ENCODE measurements at regions not wholly inside any gene's neighbourhood (a gene's known extent, or its start where the extent isn't known, plus 50 kb on each side); places are given as distances from the start of the nearest gene placed in this dataset.

GRCh38 chr3:148162132-148162531 is 535.6 kb upstream of the AGTR1 start:
- no peaks in the 10 kb centered on the region for H3K36me3 ChIP-seq (ENCODE audit: control insufficient read depth in 2 of 2, extremely low read depth in 1 of 2, insufficient read depth in 2 of 2, low read length in 2 of 2)
- no peak overlapping the region for H3K4me2 ChIP-seq (ENCODE audit: control insufficient read depth, extremely low read depth, insufficient read depth, low read depth, low read length)
- H3K27me3 ChIP-seq (ENCODE audit: control insufficient read depth, extremely low read depth, insufficient read depth, low read length) = no peaks in the 10 kb centered on the region
- no peak overlapping the region for H3K9ac ChIP-seq (ENCODE audit: control insufficient read depth, extremely low read depth, insufficient read depth, low read length)
- TF ChIP-seq CTCF (optimal IDR thresholded peaks at IDR 0.05 in 1 of 3, IDR thresholded peaks at IDR 0.05 in 1 of 3, conservative IDR thresholded peaks at IDR 0.05 in 1 of 3; ENCODE audit: extremely low read depth in 1 of 3, insufficient read depth in 2 of 3, low read length in 3 of 3) = no peak
- TF ChIP-seq EZH2 (IDR thresholded peaks at IDR 0.05; ENCODE audit: low read length) = no peak
- no peaks in the 10 kb centered on the region for H3K9me1 ChIP-seq (ENCODE audit: control insufficient read depth, extremely low read depth, insufficient read depth, low read length)
- DNase-seq (ENCODE audit: low read depth, low spot score) (no peak), FAIRE-seq (no peak)
- no peaks in the 10 kb centered on the region for H4K20me1 ChIP-seq (ENCODE audit: control insufficient read depth, extremely low read depth, insufficient read depth, low read length)
- H3K27ac ChIP-seq (ENCODE audit: control insufficient read depth, insufficient read depth, low read length) = no peak overlapping the region
- H3K4me1 ChIP-seq (ENCODE audit: control insufficient read depth, extremely low read depth, insufficient read depth, low read length) = no peaks in the 10 kb centered on the region
- H3K4me3 ChIP-seq (ENCODE audit: control insufficient read depth in 2 of 3, extremely low read depth in 1 of 3, insufficient read depth in 2 of 3, low read depth in 1 of 3, low read length in 3 of 3) = no peak overlapping the region
- H3K9me3 ChIP-seq (ENCODE audit: control insufficient read depth, low read depth, low read length) = no peaks in the 10 kb centered on the region
- dilution Hi-C loops (cut with MboI; ENCODE audit: extremely low pct_ligation_motif_present, low sequenced_read_pairs) = no loop called here
- no peak overlapping the region for H2AFZ ChIP-seq (ENCODE audit: control insufficient read depth, low read length)
- H3K79me2 ChIP-seq (ENCODE audit: control insufficient read depth, insufficient read depth, low read length) = no peaks in the 10 kb centered on the region

GRCh38 chr3:148168347-148168746 is 529.4 kb upstream of the AGTR1 start:
- Histone ChIP-seq H4K20me1 (ENCODE audit: control insufficient read depth, extremely low read depth, insufficient read depth, low read length) (no peaks in the 10 kb centered on the region), H3K79me2 (ENCODE audit: control insufficient read depth, insufficient read depth, low read length) (no peaks in the 10 kb centered on the region), H3K9me3 (ENCODE audit: control insufficient read depth, low read depth, low read length) (no peaks in the 10 kb centered on the region), H3K27me3 (ENCODE audit: control insufficient read depth, extremely low read depth, insufficient read depth, low read length) (no peaks in the 10 kb centered on the region), H3K27ac (ENCODE audit: control insufficient read depth, insufficient read depth, low read length) (no peak overlapping the region), H3K4me3 (ENCODE audit: control insufficient read depth in 2 of 3, extremely low read depth in 1 of 3, insufficient read depth in 2 of 3, low read depth in 1 of 3, low read length in 3 of 3) (no peak overlapping the region), H3K9ac (ENCODE audit: control insufficient read depth, extremely low read depth, insufficient read depth, low read length) (no peak overlapping the region), H3K4me2 (ENCODE audit: control insufficient read depth, extremely low read depth, insufficient read depth, low read depth, low read length) (no peak overlapping the region), H2AFZ (ENCODE audit: control insufficient read depth, low read length) (no peak overlapping the region), H3K4me1 (ENCODE audit: control insufficient read depth, extremely low read depth, insufficient read depth, low read length) (no peaks in the 10 kb centered on the region), H3K9me1 (ENCODE audit: control insufficient read depth, extremely low read depth, insufficient read depth, low read length) (no peaks in the 10 kb centered on the region), H3K36me3 (ENCODE audit: control insufficient read depth in 2 of 2, extremely low read depth in 1 of 2, insufficient read depth in 2 of 2, low read length in 2 of 2) (no peaks in the 10 kb centered on the region)
- no peak for FAIRE-seq
- no peak for TF ChIP-seq EZH2 (IDR thresholded peaks at IDR 0.05; ENCODE audit: low read length)
- dilution Hi-C loops (cut with MboI; ENCODE audit: extremely low pct_ligation_motif_present, low sequenced_read_pairs) = no loop called here
- DNase-seq (ENCODE audit: low read depth, low spot score) = no peak

- no peaks in the 10 kb centered on the region for H3K27me3 ChIP-seq (ENCODE audit: control insufficient read depth, extremely low read depth, insufficient read depth, low read length)
- H3K4me3 ChIP-seq (ENCODE audit: control insufficient read depth in 2 of 3, extremely low read depth in 1 of 3, insufficient read depth in 2 of 3, low read depth in 1 of 3, low read length in 3 of 3) = no peak overlapping the region
- no peaks in the 10 kb centered on the region for H4K20me1 ChIP-seq (ENCODE audit: control insufficient read depth, extremely low read depth, insufficient read depth, low read length)
- no peak overlapping the region for H3K9ac ChIP-seq (ENCODE audit: control insufficient read depth, extremely low read depth, insufficient read depth, low read length)
- DNase-seq (ENCODE audit: low read depth, low spot score) (no peak), FAIRE-seq (no peak)
- no peak overlapping the region for H2AFZ ChIP-seq (ENCODE audit: control insufficient read depth, low read length)
- no peaks in the 10 kb centered on the region for H3K36me3 ChIP-seq (ENCODE audit: control insufficient read depth in 2 of 2, extremely low read depth in 1 of 2, insufficient read depth in 2 of 2, low read length in 2 of 2)
- H3K9me3 ChIP-seq (ENCODE audit: control insufficient read depth, low read depth, low read length) = no peaks in the 10 kb centered on the region
- TF ChIP-seq EZH2 (IDR thresholded peaks at IDR 0.05; ENCODE audit: low read length) = no peak
- TF ChIP-seq CTCF (optimal IDR thresholded peaks at IDR 0.05 in 1 of 3, IDR thresholded peaks at IDR 0.05 in 1 of 3, conservative IDR thresholded peaks at IDR 0.05 in 1 of 3; ENCODE audit: extremely low read depth in 1 of 3, insufficient read depth in 2 of 3, low read length in 3 of 3) = no peak
- H3K4me2 ChIP-seq (ENCODE audit: control insufficient read depth, extremely low read depth, insufficient read depth, low read depth, low read length) = no peak overlapping the region
- H3K79me2 ChIP-seq (ENCODE audit: control insufficient read depth, insufficient read depth, low read length) = no peaks in the 10 kb centered on the region
- H3K9me1 ChIP-seq (ENCODE audit: control insufficient read depth, extremely low read depth, insufficient read depth, low read length) = no peaks in the 10 kb centered on the region
- H3K27ac ChIP-seq (ENCODE audit: control insufficient read depth, insufficient read depth, low read length) = no peak overlapping the region
- dilution Hi-C loops (cut with MboI; ENCODE audit: extremely low pct_ligation_motif_present, low sequenced_read_pairs) = no loop called here
- H3K4me1 ChIP-seq (ENCODE audit: control insufficient read depth, extremely low read depth, insufficient read depth, low read length) = no peaks in the 10 kb centered on the region
Observed at GRCh38 chr3:148173851-148174250, 523.9 kb upstream of the AGTR1 start.

All from keratinocyte (primary cell).